ENCODE measurements at regions not wholly inside any gene's neighbourhood (a gene's known extent, or its start where the extent isn't known, plus 50 kb on each side); places are given as distances from the start of the nearest gene placed in this dataset.
"Not testable (repeated sequence)": the region's sequence is repeated elsewhere in the genome, so short reads cannot be mapped to it uniquely, and the experiment has no call there.

GRCh38 chr5:135153661-135154060 lies 119.6 kb upstream of the PITX1 start:
- intact Hi-C loops (cut with DNase I) = no loop called here

DNA sequence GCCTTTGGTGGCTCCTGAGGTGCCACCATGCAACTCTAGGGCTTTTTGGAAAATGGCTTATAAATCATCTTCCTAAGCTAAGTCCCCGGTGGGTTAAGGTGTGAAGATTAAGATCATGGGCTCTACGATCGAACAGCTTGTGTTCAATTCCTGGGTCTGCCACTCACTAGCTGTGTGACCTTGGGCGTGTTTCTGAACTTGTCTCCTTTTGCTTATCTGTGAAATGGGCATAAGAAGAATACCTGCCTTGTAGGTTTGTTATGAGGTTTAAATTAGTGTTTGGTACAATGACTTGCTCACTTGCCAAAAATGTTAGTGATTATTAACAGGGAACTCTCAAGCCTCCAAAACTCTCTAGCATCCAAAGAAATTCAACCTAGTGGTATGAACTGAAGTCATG lies 119.2 kb upstream of the PITX1 start:
- intact Hi-C loops (cut with DNase I) = no loop called here
- no peak for ATAC-seq
- no peak for DNase-seq

More at GRCh38 chr5:135153661-135154060, 119.6 kb upstream of the PITX1 start:
- no peak for ATAC-seq
- no peak for DNase-seq

DNA sequence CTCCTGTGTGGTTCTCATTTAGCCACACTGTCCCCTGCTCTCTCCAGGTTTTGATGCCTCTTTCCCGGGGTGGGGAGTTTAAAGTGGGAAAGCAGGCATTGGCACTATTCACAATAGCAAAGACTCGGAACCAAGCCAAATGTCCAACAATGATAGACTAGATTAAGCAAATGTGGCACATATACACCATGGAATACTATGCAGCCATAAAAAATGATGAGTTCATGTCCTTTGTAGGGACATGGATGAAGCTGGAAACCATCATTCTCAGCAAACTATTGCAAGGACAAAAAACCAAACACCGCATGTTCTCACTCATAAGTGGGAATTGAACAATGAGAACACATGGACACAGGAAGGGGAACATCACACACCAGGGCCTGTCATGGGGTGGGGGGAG lies 117.6 kb upstream of the PITX1 start:
- intact Hi-C loops (cut with DNase I); DNase-seq; ATAC-seq: not testable (repeated sequence)

- intact Hi-C loops (cut with DNase I) = no loop called here
These were observed 117.2 kb upstream of the PITX1 start for GRCh38 chr5:135151256-135151655.

GRCh38 chr5:135150767-135151166 lies 116.7 kb upstream of the PITX1 start:
- ATAC-seq (no peak), DNase-seq (no peak)
- intact Hi-C loops (cut with DNase I) = no loop called here

More at GRCh38 chr5:135151256-135151655, 117.2 kb upstream of the PITX1 start:
- no peak for ATAC-seq
- DNase-seq = no peak

DNA sequence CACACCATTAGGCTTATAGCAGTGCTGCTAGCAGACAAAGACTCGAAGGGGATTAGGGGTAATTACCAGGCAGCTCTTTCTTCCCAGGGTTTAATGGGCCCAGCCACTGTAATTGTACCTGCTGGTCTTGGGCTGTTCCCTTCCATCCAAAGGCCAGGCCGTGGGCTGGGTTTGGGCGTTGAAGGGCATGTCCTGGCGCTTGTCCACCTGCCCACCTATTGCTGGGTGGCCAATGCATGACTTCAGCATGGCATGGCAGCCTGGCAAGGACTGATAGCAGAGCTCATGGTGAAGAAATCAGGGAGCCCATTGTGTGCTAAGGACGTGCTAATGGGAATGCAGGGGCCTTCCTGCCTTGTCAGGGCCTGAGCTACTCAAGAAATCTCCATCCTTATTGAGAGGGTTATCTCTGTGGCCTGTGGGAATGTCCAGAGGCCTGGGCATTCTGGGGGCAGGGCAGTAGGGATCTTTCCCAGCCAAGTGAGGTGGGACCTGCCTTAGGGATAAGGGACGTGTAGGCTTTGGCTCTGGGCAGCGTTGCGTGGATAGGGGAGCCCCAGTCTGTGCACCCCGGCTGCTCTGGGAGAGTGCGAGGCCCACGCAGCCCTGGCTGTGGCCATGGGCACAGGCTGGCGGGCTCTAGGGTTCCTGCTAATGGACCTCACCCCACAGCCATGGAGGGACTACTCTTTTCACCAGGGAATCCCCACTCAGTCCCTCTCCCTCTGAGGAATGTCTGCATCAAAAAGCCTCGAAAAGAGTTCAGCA lies 116.1 kb upstream of the PITX1 start:
- intact Hi-C loops (cut with DNase I) = no loop called here
- ATAC-seq (no peak), DNase-seq (no peak)

DNA sequence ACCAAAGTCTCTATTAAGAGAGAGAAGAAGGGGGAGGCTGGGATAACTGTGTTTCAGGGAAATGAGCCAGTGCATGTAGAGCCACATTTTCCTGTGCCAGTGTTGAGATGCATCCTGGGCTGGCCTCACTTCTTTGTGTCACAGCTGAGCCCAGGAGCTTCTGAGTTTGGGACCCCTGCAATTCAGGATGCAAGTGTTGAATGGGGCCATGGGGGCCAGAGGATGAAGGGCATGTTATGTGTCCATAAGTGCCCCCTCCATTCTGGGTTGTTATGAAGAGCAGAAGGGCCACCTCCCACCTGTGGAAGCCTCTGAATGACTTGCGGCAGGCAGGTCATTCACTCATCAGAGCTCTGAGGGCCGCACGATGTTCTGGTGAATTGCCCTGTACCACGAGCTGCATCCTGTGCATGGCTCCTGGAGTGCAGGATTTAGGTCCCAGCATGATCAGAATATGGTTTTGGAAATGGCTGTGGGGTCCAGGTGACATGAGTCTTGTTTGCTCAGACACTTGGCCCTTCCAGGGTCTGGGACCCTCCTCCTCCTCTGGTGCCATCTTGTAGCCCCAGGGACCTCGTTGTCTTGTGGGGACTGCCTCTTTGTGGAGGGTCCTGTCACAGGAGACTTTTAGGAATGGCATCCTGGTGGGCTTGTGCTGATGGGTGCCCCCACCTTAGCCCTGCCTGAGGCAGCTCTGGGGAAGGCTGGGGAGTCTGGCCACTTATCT lies 115.4 kb upstream of the PITX1 start:
- ATAC-seq (no peak), DNase-seq (no peak)
- intact Hi-C loops (cut with DNase I) = no loop called here

DNA sequence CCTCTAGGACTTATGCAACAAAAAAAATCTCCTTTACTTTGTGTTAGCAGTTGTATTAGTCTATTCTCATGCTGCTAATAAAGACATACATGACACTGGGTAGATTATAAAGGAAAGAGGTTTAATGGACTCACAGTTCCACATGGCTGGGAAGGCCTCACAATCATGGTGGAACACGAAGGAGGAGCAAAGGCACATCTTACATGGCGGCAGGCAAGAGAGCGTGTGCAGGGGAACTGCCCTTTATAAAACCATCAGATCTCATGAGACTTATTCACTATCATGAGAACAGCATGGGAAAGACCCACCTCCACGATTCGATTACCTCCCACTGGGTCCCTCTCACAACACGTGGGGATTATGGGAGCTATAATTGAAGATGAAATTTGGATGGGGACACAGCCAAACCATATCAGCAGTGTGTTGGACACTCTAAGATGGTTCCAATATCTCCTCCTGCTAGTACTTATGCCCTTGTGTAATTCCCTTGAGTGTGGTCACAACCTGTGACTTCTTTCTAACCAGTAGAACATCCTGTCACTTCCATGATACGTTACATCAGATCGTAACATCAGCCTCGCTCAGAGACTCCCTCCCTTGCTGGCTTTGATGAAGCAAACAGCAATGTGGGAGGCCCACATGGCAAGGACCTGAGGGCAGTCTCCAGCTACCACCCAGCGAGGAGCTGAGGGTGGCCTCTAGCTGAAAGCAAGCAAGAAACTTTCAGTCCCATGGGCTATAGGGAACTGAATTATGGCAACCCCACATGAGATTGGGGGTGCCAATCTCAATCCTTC lies 113.5 kb upstream of the PITX1 start:
- intact Hi-C loops (cut with DNase I) = no loop called here
- DNase-seq (no peak), ATAC-seq (no peak)

GRCh38 chr5:135145985-135146384 lies 112.0 kb upstream of the PITX1 start:
- intact Hi-C loops (cut with DNase I) = no loop called here
- ATAC-seq = no peak
- no peak for DNase-seq

DNA sequence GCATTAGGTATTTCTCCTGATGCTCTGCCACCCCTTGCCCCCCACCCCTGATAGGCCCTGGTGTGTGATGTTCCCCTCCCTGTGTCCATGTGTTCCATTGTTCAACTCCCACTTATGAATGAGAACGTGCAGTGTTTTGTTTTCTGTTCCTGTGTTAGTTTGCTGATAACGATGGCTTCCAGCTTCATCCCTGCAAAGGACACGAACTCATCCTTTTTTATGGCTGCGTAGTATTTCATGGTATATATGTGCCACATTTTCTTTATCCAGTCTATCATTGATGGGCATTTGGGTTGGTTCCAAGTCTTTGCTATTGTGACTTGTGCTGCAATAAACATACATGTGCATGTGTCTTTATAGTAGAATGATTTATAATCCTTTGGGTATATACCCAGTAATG lies 109.7 kb upstream of the PITX1 start:
- ATAC-seq; DNase-seq; intact Hi-C loops (cut with DNase I): not testable (repeated sequence)

DNA sequence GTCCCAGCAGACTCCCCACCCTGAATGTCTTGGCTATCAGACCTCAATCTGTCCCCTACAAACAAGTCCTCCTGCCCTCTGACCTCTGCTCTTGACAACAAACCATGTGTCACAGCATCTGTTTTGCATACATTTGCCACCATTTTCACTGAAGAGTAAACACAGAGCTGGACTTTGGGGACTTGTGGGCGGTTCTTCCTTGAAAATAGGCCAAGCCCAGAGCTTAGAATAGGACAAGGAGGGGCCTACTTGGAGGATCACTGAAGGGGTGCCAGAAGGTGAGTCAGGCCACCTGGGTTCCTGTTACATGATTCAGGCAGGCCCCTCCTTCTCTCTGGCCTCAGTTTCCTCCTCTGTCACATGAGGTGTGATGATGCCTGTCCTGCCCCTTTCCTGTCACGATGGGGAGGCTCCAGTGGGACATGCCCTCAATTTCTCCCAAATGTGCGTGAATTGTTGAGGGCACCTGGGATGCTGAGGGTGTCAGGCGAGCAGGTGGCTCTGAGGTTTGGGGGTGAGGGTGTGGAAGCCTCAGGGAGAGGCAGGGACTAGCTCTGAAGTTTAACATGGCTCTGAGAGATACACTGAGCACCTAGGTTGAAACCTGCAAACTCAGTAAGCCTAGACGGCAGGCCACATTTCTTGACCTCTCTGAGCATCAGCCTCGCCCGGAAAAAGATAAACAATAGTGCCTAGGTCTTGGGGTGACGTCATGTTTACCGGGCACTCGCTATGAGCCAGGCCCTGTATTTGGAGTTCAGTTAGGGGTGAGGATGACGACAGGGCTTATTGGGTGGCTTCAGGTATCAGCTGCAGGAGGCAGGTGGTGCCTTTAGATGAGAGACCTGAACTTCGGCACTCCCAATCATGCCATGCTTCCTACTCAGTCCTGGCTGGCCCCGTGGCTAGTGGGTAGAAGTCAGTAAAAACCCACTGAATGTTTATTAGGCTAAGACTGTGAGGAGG lies 107.6 kb upstream of the PITX1 start:
- DNase-seq = no peak
- intact Hi-C loops (cut with DNase I) = no loop called here
- no peak for ATAC-seq

DNA sequence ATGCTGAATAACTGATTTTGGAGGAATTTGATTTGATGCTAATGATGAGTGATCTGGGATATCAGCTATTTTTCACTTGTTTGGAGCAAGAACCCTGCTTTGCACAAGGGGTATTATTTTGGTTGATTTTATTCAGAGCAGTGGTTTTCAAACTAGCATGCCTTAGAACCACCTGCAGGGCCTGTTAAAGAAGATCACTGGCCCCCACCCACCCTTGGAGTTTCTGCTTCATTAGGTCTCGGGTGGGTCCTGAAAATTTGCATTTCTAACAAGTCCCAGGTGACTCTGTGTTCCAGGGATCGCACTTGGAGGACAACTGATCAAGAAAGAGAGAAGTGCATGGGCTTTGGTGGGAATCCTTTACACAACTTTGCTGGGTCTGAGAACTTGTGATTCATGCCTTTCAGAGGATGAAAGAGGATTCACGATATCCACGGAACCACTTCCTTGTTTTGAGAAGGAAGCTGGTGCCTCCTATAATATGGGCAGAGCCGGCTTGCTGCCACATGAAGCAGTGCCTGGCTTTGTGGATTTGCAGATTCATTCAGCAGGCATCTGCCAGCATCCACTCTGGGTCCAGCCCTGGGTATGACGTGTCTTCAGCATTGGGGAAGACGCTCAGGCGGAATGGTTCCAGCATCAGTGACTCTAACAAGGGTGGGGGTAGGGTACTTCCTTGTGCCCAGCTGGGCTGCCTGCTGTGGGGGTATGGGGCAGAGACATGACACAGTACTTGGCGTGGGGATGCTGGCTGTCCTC lies 106.6 kb upstream of the PITX1 start:
- intact Hi-C loops (cut with DNase I) = no loop called here

DNA sequence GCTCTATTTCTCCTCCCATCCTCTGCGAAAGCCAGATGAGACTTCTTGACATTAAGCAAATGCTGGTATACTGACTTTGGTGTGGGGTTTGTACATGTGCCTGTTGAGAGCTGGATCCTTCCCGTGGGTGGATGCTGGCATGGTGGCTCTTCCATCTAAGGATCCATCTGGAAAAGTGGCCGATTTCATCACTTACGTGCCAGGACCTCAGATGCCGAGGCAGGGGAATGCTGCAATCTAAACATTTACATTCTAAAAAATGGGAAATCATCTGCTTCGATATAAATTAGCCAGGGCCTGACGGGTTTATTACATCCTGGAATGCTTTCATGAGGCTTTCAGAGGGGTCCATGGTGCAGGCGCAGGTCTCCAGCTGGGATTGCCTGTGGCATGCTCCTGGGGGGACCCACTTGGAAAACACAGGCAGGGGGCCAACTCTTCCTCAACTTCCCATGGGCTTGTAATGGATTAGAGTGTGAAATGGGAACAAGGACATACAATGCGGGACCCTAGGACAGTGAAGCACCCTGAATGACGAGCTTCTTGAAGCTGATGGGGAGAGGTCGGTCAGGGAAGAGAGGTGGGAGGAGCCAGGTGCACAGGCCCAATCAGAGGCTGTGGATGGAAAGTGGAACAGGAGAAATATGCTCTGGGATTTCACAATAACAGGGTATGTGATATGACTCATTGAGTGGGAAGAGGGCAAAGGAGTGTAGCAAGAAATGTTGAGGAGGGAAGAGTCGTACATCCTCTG lies 105.5 kb upstream of the PITX1 start:
- DNase-seq = no peak
- ATAC-seq = peak in 1 of 2 donors; percentile 80
- intact Hi-C loops (cut with DNase I) = no loop called here

More for the DNA sequence above, 106.6 kb upstream of the PITX1 start:
- ATAC-seq = peak; percentile 15 to 65
- peak; percentile 42 for DNase-seq

GRCh38 chr5:135138116-135138850 lies 104.3 kb upstream of the PITX1 start:
- no peak for DNase-seq
- intact Hi-C loops (cut with DNase I) = no loop called here
- ATAC-seq = no peak

- ATAC-seq = no peak
These were observed 103.3 kb upstream of the PITX1 start for GRCh38 chr5:135137146-135137915.

GRCh38 chr5:135136546-135136945 lies 102.5 kb upstream of the PITX1 start:
- ATAC-seq (no peak), DNase-seq (no peak)
- intact Hi-C loops (cut with DNase I) = no loop called here

More at GRCh38 chr5:135137146-135137915, 103.3 kb upstream of the PITX1 start:
- intact Hi-C loops (cut with DNase I) = no loop called here
- no peak for DNase-seq
